HCT116 (cell line): ENCODE measurements at regions not wholly inside any gene's neighbourhood (a gene's known extent, or its start where the extent isn't known, plus 50 kb on each side); places are given as distances from the start of the nearest gene placed in this dataset.

Experiments used
- ATF3 ChIP-seq: IDR thresholded peaks from 2 replicates; pipeline ENCODE4 v1.6.1; 2012
- CTCF ChIP-seq, 3 experiments: fragments of 200-600 bp in 1 of 3; sonication (generic) in 1 of 3; IDR thresholded peaks in 2 of 3; conservative IDR thresholded peaks in 1 of 3; 2 replicates each; pipeline ENCODE4 v1.5.1; 2012 to 2017; ENCODE audit warnings: low read depth in 2 of 3, low read length in 2 of 3, antibody characterized with exemption in 1 of 3, borderline replicate concordance in 1 of 3, control low read depth in 1 of 3, mild to moderate bottlenecking in 1 of 3, mixed read lengths in 1 of 3, mixed run types in 1 of 3, moderate library complexity in 1 of 3; ENCODE audit not compliant: insufficient read depth in 1 of 3
- EZH2 ChIP-seq: fragments of 200-600 bp; sonication (generic); IDR thresholded peaks from 2 replicates; pipeline ENCODE4 v1.6.1; 2017; ENCODE audit warnings: antibody characterized with exemption, mixed run types
- POLR2A ChIP-seq: IDR thresholded peaks from 2 replicates; pipeline ENCODE4 v1.7.0; 2011; ENCODE audit warnings: borderline replicate concordance; ENCODE audit not compliant: insufficient read depth, insufficient read length; ENCODE audit errors: extremely low read depth
- SP1 ChIP-seq: IDR thresholded peaks from 2 replicates; pipeline ENCODE4 v1.6.1; 2012; ENCODE audit warnings: low read depth
- ZNF274 ChIP-seq: fragments of 200-500 bp; sonication (Bioruptor generic); IDR thresholded peaks from 2 replicates; pipeline ENCODE4 v1.6.1; 2014; ENCODE audit warnings: mild to moderate bottlenecking, low read depth, low read length, inconsistent platforms

GRCh38 chr1:187477535-187477934 lies 648.8 kb downstream of the PLA2G4A start:
- no peak for TF ChIP-seq CTCF (IDR thresholded peaks at IDR 0.05 in 2 of 3, conservative IDR thresholded peaks at IDR 0.05 in 1 of 3; ENCODE audit: borderline replicate concordance in 1 of 3, insufficient read depth in 1 of 3, low read depth in 2 of 3, low read length in 2 of 3)
- no peak for TF ChIP-seq ATF3
- TF ChIP-seq ZNF274, result no peak
- no peak for TF ChIP-seq SP1
- TF ChIP-seq POLR2A, result no peak
- TF ChIP-seq EZH2, result no peak
